HCT116 (cell line): ENCODE measurements at regions not wholly inside any gene's neighbourhood (a gene's known extent, or its start where the extent isn't known, plus 50 kb on each side); places are given as distances from the start of the nearest gene placed in this dataset.

ENCODE experiments used
- CEBPB ChIP-seq: IDR thresholded peaks from 2 replicates; pipeline ENCODE4 v1.6.1; 2012; ENCODE audit warnings: low read depth
- CTCF ChIP-seq, 3 experiments: fragments of 200-600 bp in 1 of 3; sonication (generic) in 1 of 3; IDR thresholded peaks in 2 of 3; conservative IDR thresholded peaks in 1 of 3; 2 replicates each; pipeline ENCODE4 v1.5.1; 2012 to 2017; ENCODE audit warnings: low read depth in 2 of 3, low read length in 2 of 3, antibody characterized with exemption in 1 of 3, borderline replicate concordance in 1 of 3, control low read depth in 1 of 3, mild to moderate bottlenecking in 1 of 3, mixed read lengths in 1 of 3, mixed run types in 1 of 3, moderate library complexity in 1 of 3; ENCODE audit not compliant: insufficient read depth in 1 of 3
- EZH2 ChIP-seq: fragments of 200-600 bp; sonication (generic); IDR thresholded peaks from 2 replicates; pipeline ENCODE4 v1.6.1; 2017; ENCODE audit warnings: antibody characterized with exemption, mixed run types
- MAX ChIP-seq: IDR thresholded peaks from 2 replicates; pipeline ENCODE4 v1.6.1; 2012
- POLR2AphosphoS5 ChIP-seq: IDR thresholded peaks from 2 replicates; pipeline ENCODE4 v1.6.1; 2011; ENCODE audit warnings: mild to moderate bottlenecking, low read depth, low read length, moderate library complexity
- SIN3A ChIP-seq: IDR thresholded peaks from 2 replicates; pipeline ENCODE4 v1.6.1; 2012; ENCODE audit warnings: low read depth
- TCF7L2 ChIP-seq: IDR thresholded peaks from 2 replicates; pipeline ENCODE4 v1.7.0; 2011; ENCODE audit warnings: borderline replicate concordance, inconsistent platforms; ENCODE audit not compliant: insufficient read depth, insufficient read length; ENCODE audit errors: extremely low read depth
- ZBTB33 ChIP-seq: IDR thresholded peaks from 2 replicates; pipeline ENCODE4 v1.6.1; 2011; ENCODE audit warnings: mild to moderate bottlenecking, low read length, moderate library complexity; ENCODE audit not compliant: insufficient replicate concordance; ENCODE audit errors: extremely low read depth

- TF ChIP-seq POLR2AphosphoS5 (no peak), CTCF (IDR thresholded peaks at IDR 0.05 in 2 of 3, conservative IDR thresholded peaks at IDR 0.05 in 1 of 3; ENCODE audit: borderline replicate concordance in 1 of 3, insufficient read depth in 1 of 3, low read depth in 2 of 3, low read length in 2 of 3) (no peak), CEBPB (no peak), TCF7L2 (no peak), ZBTB33 (no peak), EZH2 (no peak), MAX (no peak), SIN3A (no peak)
Observed at GRCh38 chr15:73000293-73000692, 52.0 kb upstream of the NEO1 start.
